ENCODE measurements at regions not wholly inside any gene's neighbourhood (a gene's known extent, or its start where the extent isn't known, plus 50 kb on each side); places are given as distances from the start of the nearest gene placed in this dataset.

DNA sequence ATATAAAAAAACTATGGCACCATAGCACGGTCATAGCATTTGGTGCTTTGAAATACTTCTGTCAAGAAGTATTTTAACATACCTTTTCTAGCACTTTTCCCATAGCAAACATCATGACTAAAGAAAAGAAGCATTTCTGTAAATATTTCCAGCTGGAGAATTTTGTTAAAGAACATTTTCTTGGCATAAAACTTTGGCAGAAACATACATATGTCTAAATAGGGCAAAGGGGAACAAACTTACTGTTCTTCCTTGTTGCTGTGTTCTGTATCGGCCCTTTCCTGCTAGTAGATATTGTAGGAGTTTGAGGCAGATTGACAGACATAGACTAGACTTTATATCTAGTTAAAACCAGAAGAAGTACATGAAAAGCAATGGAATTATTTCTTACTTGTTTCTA, 2368.5 kb downstream of the PCDH7 start:
- TF ChIP-seq GATA2 (IDR thresholded peaks at IDR 0.05; ENCODE audit: low read depth, low read length) (no peak), GATA3 (IDR thresholded peaks at IDR 0.05; ENCODE audit: low read depth, low read length) (no peak)

All from SH-SY5Y (cell line).